HAP-1 (cell line): ENCODE measurements at regions not wholly inside any gene's neighbourhood (a gene's known extent, or its start where the extent isn't known, plus 50 kb on each side); places are given as distances from the start of the nearest gene placed in this dataset.
"Not testable (repeated sequence)": the region's sequence is repeated elsewhere in the genome, so short reads cannot be mapped to it uniquely, and the experiment has no call there.

ENCODE experiments used
- DNase-seq, 2 experiments: peaks; one replicate each; pipeline ENCODE4 v3.0.0-alpha.2; 2016 to 2020; ENCODE audit warnings: low spot score in 2 of 2
- H3K27me3 ChIP-seq: fragments of 250-450 bp; sonication (Bioruptor Pico); 2 replicates; pipeline ENCODE4 v1.5.1; 2020; ENCODE audit warnings: low read depth, mild to moderate bottlenecking, moderate library complexity
- H3K36me3 ChIP-seq: fragments of 250-450 bp; sonication (Bioruptor Pico); replicated peaks from 2 replicates; pipeline ENCODE4 v1.5.1; 2020; ENCODE audit warnings: mild to moderate bottlenecking
- H3K4me1 ChIP-seq: fragments of 250-450 bp; sonication (Bioruptor Pico); 2 replicates; pipeline ENCODE4 v1.5.1; 2020; ENCODE audit warnings: mild to moderate bottlenecking
- H3K4me3 ChIP-seq: fragments of 250-450 bp; sonication (Bioruptor Pico); 2 replicates; pipeline ENCODE4 v1.5.1; 2020; ENCODE audit warnings: mild to moderate bottlenecking, moderate library complexity
- H3K9me3 ChIP-seq: fragments of 250-450 bp; sonication (Bioruptor Pico); 2 replicates; pipeline ENCODE4 v1.5.1; 2020; ENCODE audit warnings: mild to moderate bottlenecking, moderate library complexity
- in situ Hi-C: fragments of 300-500 bp; cut with MboI; formaldehyde crosslinking; loops from 3 replicates; pipeline ENCODE4 v1.14.3; 2020; ENCODE audit warnings: low sequenced_read_pairs, inconsistent platforms, mixed read lengths

- H3K4me1 ChIP-seq: no peaks in the 10 kb centered on the region
- no peaks in the 10 kb centered on the region for H3K9me3 ChIP-seq
- in situ Hi-C loops: no loop called here
These were observed 168.2 kb downstream of the KIF26A start for GRCh38 chr14:104306450-104307040.

GRCh38 chr14:104307246-104307626, 168.8 kb downstream of the KIF26A start:
- Histone ChIP-seq H3K4me3 (no peak overlapping the region), H3K4me1 (no peaks in the 10 kb centered on the region), H3K9me3 (no peaks in the 10 kb centered on the region), H3K27me3 (no peaks in the 10 kb centered on the region), H3K36me3 (no peaks in the 10 kb centered on the region)
- in situ Hi-C loops: no loop called here
- DNase-seq: no peak

More at GRCh38 chr14:104306450-104307040, 168.2 kb downstream of the KIF26A start:
- DNase-seq: no peak
- H3K4me3 ChIP-seq: no peak overlapping the region
- H3K36me3 ChIP-seq: no peaks in the 10 kb centered on the region
- no peaks in the 10 kb centered on the region for H3K27me3 ChIP-seq

- Histone ChIP-seq H3K36me3 (no peaks in the 10 kb centered on the region), H3K4me3 (no peak overlapping the region), H3K9me3 (no peaks in the 10 kb centered on the region), H3K4me1 (no peaks in the 10 kb centered on the region), H3K27me3 (peaks cover 3% of the 10 kb centered on the region)
- DNase-seq: no peak
- in situ Hi-C loops: no loop called here
These were observed 169.4 kb downstream of the KIF26A start for GRCh38 chr14:104307627-104308401.

- DNase-seq, H3K9me3 ChIP-seq, H3K4me3 ChIP-seq, H3K36me3 ChIP-seq, H3K4me1 ChIP-seq, in situ Hi-C loops, H3K27me3 ChIP-seq: not testable (repeated sequence)
These were observed 170.1 kb downstream of the KIF26A start for GRCh38 chr14:104308534-104308933.

DNA sequence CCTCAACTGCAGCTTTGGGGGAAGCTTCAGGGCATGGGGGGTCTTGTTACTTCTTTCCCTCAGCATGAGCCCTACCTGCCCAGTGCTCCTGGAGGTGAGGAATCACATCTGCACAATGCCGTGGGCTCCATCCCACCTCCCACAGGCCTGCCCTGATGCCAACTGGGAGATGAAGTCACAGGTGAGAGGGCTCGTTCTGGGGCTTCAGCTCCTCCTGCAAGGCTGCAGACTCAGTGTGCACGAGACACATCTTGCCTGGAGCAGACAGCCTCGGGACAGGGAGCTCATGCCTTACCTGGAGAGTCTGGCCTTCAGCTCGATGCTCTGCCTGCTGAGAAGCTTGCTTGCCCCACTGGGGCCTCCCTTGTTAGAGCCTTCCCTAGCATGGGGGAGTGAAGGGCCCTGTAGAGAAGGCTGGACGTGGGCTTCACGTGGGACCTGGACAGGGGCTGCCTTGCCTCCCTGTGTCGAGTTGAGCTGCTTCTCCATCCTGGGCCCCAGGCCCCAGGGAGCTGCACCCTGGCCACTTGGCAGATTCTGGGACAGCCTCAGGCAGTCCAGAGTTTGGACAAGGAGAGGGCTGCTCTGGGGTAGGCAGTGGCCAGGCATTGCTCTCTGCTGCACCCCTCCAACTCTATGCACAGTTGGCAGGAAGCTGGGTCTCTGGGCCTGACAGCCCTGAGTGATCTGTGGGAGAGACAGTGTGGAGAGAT, 171.4 kb downstream of the KIF26A start:
- in situ Hi-C loops: no loop called here
- Histone ChIP-seq H3K4me3 (no peak overlapping the region), H3K4me1 (no peaks in the 10 kb centered on the region), H3K9me3 (no peaks in the 10 kb centered on the region), H3K27me3 (peaks cover 6% of the 10 kb centered on the region), H3K36me3 (no peaks in the 10 kb centered on the region)
- no peak for DNase-seq

GRCh38 chr14:104311358-104311757, 173.0 kb downstream of the KIF26A start:
- H3K27me3 ChIP-seq: peaks cover 6% of the 10 kb centered on the region
- in situ Hi-C loops: no loop called here
- no peak for DNase-seq
- H3K36me3 ChIP-seq: no peaks in the 10 kb centered on the region
- H3K9me3 ChIP-seq: no peaks in the 10 kb centered on the region
- H3K4me1 ChIP-seq: no peaks in the 10 kb centered on the region
- no peak overlapping the region for H3K4me3 ChIP-seq

DNA sequence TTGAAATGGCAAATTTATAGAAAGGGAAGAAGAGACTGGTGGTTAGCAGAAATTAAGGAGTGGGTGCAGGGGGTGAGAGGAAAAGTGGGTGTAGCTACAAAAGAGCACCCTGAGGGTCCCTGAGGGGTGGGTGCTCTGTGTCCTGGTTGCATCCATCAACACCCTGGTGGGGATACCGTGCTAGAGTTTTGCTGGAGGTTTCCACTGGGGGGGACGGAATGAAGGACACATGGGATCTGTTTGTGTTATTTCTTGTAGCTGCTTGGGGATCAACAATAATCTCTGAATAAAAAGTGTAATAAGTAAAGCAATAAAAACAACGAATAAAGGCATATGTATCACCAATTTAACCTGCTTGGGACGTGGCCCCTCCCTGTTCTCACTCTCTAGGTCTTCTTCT, 175.3 kb downstream of the KIF26A start:
- Histone ChIP-seq H3K4me3 (no peak overlapping the region), H3K4me1 (no peaks in the 10 kb centered on the region), H3K36me3 (no peaks in the 10 kb centered on the region), H3K27me3 (peaks cover 6% of the 10 kb centered on the region), H3K9me3 (no peaks in the 10 kb centered on the region)
- DNase-seq: no peak
- in situ Hi-C loops: no loop called here

DNA sequence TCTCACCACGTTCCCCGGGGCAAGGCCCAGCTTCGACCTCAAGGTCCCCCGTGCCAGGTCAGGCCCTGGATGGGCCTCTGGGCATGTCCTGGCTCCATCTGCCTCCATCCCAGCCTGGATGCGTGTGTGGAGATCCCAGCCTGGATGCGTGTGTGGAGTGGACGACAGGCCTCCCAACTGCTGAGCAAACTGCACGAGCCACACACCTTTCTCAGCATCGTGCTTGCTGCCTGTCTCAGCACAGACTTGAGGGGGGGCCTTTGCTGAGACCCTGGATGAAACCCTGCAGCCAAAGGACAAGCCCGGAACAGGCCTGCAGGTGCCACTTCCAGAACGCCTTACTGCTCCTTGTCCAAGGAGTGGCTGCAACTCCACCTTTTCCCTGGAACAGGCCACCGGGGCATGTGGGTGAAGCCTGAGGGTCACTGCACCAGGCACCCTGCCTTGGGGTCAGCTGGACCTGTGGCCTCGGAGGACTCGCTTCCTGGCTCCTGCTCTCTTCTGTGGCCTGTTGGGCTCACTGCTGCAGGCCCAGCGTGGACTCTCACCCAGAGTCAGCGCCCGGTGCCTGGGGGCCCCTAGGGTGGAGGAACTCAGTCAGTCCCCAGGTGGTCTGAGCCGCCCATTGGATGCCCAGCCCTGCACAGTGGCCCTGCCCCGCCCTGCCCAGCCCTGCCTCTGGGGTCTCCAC, 176.0 kb downstream of the KIF26A start:
- H3K36me3 ChIP-seq: no peaks in the 10 kb centered on the region
- H3K9me3 ChIP-seq: no peaks in the 10 kb centered on the region
- no peak overlapping the region for H3K4me3 ChIP-seq
- in situ Hi-C loops: no loop called here
- no peaks in the 10 kb centered on the region for H3K4me1 ChIP-seq
- DNase-seq: no peak
- H3K27me3 ChIP-seq: peaks cover 6% of the 10 kb centered on the region

DNA sequence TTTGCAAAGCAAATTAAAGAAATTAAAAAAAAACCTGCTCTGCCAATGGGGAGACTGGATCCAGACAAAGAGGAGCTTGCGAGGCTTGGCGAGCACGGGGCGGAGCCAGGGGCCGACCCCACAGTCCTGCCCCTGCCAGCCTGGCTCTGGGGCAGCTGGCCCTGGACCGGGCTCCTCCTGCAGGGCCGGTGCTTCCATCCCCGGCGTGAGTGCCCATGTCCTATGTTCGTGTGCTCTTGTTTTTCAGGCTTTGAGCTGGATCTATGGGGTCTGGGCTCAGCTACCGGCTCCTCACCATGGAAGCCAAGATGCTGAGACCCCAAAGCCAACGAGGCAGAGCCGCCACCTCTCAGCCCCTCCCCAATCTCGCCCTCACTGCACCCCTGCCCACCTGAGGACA, 176.8 kb downstream of the KIF26A start:
- Histone ChIP-seq H3K27me3 (peaks cover 10% of the 10 kb centered on the region), H3K4me1 (no peaks in the 10 kb centered on the region), H3K4me3 (no peak overlapping the region), H3K36me3 (no peaks in the 10 kb centered on the region), H3K9me3 (no peaks in the 10 kb centered on the region)
- DNase-seq: no peak
- in situ Hi-C loops: no loop called here

DNA sequence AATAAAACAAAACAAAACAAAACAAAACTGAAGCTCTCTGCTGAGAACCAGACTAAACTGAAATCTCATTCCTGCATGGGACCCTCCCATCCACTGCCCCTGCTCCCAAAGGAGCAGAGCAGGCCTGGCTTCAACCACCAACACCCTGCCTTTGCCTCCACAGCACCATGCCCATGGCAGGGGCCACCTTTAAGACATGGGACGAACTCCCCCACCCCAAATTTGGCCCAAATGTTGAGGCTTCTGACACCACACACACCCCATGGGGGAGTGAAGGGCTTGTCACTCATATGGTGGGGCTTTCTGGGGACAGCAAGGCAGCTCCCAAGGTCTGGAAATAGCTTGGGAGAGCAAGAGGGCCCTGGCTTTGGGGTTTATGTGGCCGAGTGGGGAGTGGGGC, 177.2 kb downstream of the KIF26A start:
- H3K4me1 ChIP-seq: no peaks in the 10 kb centered on the region
- no peak overlapping the region for H3K4me3 ChIP-seq
- H3K36me3 ChIP-seq: no peaks in the 10 kb centered on the region
- no peaks in the 10 kb centered on the region for H3K9me3 ChIP-seq
- in situ Hi-C loops: no loop called here
- DNase-seq: no peak
- peaks cover 10% of the 10 kb centered on the region for H3K27me3 ChIP-seq

DNA sequence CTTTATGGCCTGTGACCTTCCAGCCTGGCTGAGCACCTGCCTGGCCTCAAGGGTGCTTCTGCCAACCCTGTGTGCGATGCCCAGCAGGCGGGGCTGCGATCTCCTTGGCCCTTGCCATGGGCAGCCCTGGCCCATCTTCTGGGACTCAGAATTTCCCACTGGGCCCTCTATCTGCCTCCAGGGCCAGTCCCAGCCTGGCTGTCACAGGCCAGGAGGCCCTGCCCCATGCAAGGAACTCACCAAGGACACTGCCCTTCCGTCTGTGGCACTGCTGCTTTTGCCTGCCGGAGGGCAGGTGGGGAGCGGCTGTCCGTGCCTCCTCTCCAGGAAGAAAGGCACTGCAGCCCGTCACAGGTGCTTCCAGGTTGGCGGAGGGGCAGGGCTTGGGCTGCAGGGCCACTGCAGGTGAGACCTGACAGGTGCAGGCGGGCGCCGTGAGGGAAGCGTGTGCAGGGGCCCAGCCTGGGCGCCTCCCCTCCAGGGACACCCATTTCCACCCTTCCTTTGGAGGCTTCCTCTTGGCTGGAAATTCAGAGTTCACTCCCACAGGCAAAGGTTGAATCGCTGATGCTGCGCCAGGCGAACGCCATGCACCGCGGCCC, 177.8 kb downstream of the KIF26A start:
- in situ Hi-C loops: no loop called here
- H3K4me1 ChIP-seq: no peaks in the 10 kb centered on the region
- DNase-seq: no peak

GRCh38 chr14:104316723-104317491, 178.5 kb downstream of the KIF26A start:
- Histone ChIP-seq H3K4me1 (no peaks in the 10 kb centered on the region), H3K4me3 (no peak overlapping the region), H3K36me3 (no peaks in the 10 kb centered on the region), H3K9me3 (no peaks in the 10 kb centered on the region), H3K27me3 (peaks cover 13% of the 10 kb centered on the region)
- in situ Hi-C loops: no loop called here
- DNase-seq: no peak

More for the DNA sequence above, 177.8 kb downstream of the KIF26A start:
- Histone ChIP-seq H3K27me3 (peaks cover 10% of the 10 kb centered on the region), H3K36me3 (no peaks in the 10 kb centered on the region), H3K9me3 (no peaks in the 10 kb centered on the region), H3K4me3 (no peak overlapping the region)

GRCh38 chr14:104317492-104317805, 179.1 kb downstream of the KIF26A start:
- in situ Hi-C loops: no loop called here
- peaks cover 13% of the 10 kb centered on the region for H3K27me3 ChIP-seq
- no peaks in the 10 kb centered on the region for H3K4me1 ChIP-seq
- H3K36me3 ChIP-seq: no peaks in the 10 kb centered on the region
- no peaks in the 10 kb centered on the region for H3K9me3 ChIP-seq
- no peak for DNase-seq
- H3K4me3 ChIP-seq: no peak overlapping the region
